B cell (primary cell): ENCODE measurements at regions not wholly inside any gene's neighbourhood (a gene's known extent, or its start where the extent isn't known, plus 50 kb on each side); places are given as distances from the start of the nearest gene placed in this dataset.

ENCODE experiments used
- ATAC-seq: fragments of 200-7000 bp; cut with Tn5 transposase; one replicate; pipeline ENCODE4 v1.10.0; 2021; ENCODE audit warnings: low read depth, mild to moderate bottlenecking, moderate number of reproducible peaks, moderate library complexity
- CTCF ChIA-PET: fragments of 350-600 bp; sonication (Branson Sonifier 250); formaldehyde crosslinking; loops from one replicate; lab custom pipeline; 2021; ENCODE audit warnings: antibody characterized with exemption, inconsistent platforms; lab: Charles Lee
- POLR2A ChIA-PET: fragments of 350-600 bp; sonication (Branson Sonifier 250); formaldehyde crosslinking; loops from one replicate; lab custom pipeline; 2021; ENCODE audit warnings: antibody characterized with exemption; lab: Charles Lee
- DNase-seq: peaks from one replicate; pipeline ENCODE4 v3.0.0; 2013
- H2AFZ ChIP-seq: 2 replicates; pipeline ENCODE4 v1.6.1; 2012; ENCODE audit warnings: mild to moderate bottlenecking, low read depth, low read length; ENCODE audit not compliant: insufficient read depth, poor library complexity, severe bottlenecking
- H3K27ac ChIP-seq, 2 donors: 1 replicate in 1 of 2; 2 replicates in 1 of 2; pipeline ENCODE4 v1.5.1; 2012 to 2013; ENCODE audit warnings: low read length in 2 of 2, mild to moderate bottlenecking in 2 of 2, moderate library complexity in 1 of 2
- H3K27me3 ChIP-seq, 4 experiments: fragments of 200-600 bp in 1 of 4; sonication (generic) in 1 of 4; replicated peaks in 1 of 4; 1 replicate in 2 of 4; 2 replicates in 2 of 4; pipeline versions ENCODE4 v1.6.1 to v1.7.0; 2013 to 2016; ENCODE audit warnings: low read length in 3 of 4, mild to moderate bottlenecking in 2 of 4, mixed read lengths in 1 of 4, moderate library complexity in 1 of 4; ENCODE audit not compliant: insufficient read depth in 4 of 4, control insufficient read depth in 3 of 4; ENCODE audit errors: control extremely low read depth in 1 of 4
- H3K36me3 ChIP-seq, 2 experiments: replicated peaks in 1 of 2; 1 replicate in 1 of 2; 2 replicates in 1 of 2; pipeline versions ENCODE4 v1.6.1 to v1.7.1; 2013; ENCODE audit warnings: low read length in 1 of 2; ENCODE audit not compliant: insufficient read depth in 2 of 2, control insufficient read depth in 1 of 2; ENCODE audit errors: control extremely low read depth in 1 of 2, extremely low read depth in 1 of 2
- H3K4me1 ChIP-seq, 2 donors: fragments of 200-600 bp in 1 of 2; sonication (generic) in 1 of 2; 1 replicate in 1 of 2; 2 replicates in 1 of 2; pipeline versions ENCODE4 v1.5.1 to v1.6.1; 2013 to 2017; ENCODE audit warnings: low read length in 2 of 2; ENCODE audit not compliant: control insufficient read depth in 2 of 2, insufficient read depth in 2 of 2
- H3K4me2 ChIP-seq: replicated peaks from 2 replicates; pipeline ENCODE3; 2012; ENCODE audit warnings: mild to moderate bottlenecking, low read depth, low read length; ENCODE audit not compliant: poor library complexity, severe bottlenecking
- H3K4me3 ChIP-seq, 5 experiments: fragments of 200-600 bp in 1 of 5; sonication (generic) in 1 of 5; 1 replicate in 3 of 5; 2 replicates in 2 of 5; pipeline versions ENCODE4 v1.5.1 to v1.7.0; 2011 to 2016; ENCODE audit warnings: low read length in 4 of 5, mild to moderate bottlenecking in 4 of 5, low read depth in 2 of 5, control low read depth in 1 of 5, moderate library complexity in 1 of 5; ENCODE audit not compliant: insufficient read depth in 1 of 5; ENCODE audit errors: control extremely low read depth in 1 of 5, extremely low read depth in 1 of 5
- H3K79me2 ChIP-seq: fragments of 200-600 bp; sonication (generic); one replicate; pipeline ENCODE4 v1.6.0; 2016; ENCODE audit warnings: low read length; ENCODE audit not compliant: control insufficient read depth, insufficient read depth
- H3K9ac ChIP-seq: fragments of 200-600 bp; sonication (generic); 2 replicates; pipeline ENCODE4 v1.6.1; 2017; ENCODE audit warnings: mild to moderate bottlenecking, low read length, moderate library complexity
- H3K9me3 ChIP-seq, 3 donors: one replicate each; pipeline versions ENCODE4 v1.6.1 to v1.7.1; 2013; ENCODE audit warnings: low read length in 2 of 3; ENCODE audit not compliant: control insufficient read depth in 2 of 3, insufficient read depth in 1 of 3; ENCODE audit errors: control extremely low read depth in 1 of 3
- H4K20me1 ChIP-seq: 2 replicates; pipeline ENCODE4 v1.6.0; 2012; ENCODE audit warnings: mild to moderate bottlenecking, low read length; ENCODE audit not compliant: insufficient read depth, control insufficient read depth, poor library complexity, severe bottlenecking
- H3K27ac Mint-ChIP-seq: one replicate; pipeline ENCODE4 v1.8.0; 2021; ENCODE audit warnings: mixed read lengths
- H3K27me3 Mint-ChIP-seq: one replicate; pipeline ENCODE4 v1.8.0; 2021; ENCODE audit warnings: mixed read lengths
- H3K4me1 Mint-ChIP-seq: one replicate; pipeline ENCODE4 v1.8.0; 2021; ENCODE audit warnings: mixed read lengths
- H3K4me3 Mint-ChIP-seq: one replicate; pipeline ENCODE4 v1.8.0; 2021; ENCODE audit warnings: mixed read lengths
- H3K9me3 Mint-ChIP-seq: one replicate; pipeline ENCODE4 v1.8.0; 2022; ENCODE audit warnings: mixed read lengths; ENCODE audit not compliant: insufficient read depth
- CTCF ChIP-seq: fragments of 200-600 bp; IDR thresholded peaks from one replicate; pipeline ENCODE4 v1.8.0; 2022; ENCODE audit warnings: antibody characterized with exemption, mild to moderate bottlenecking
- EZH2 ChIP-seq: IDR thresholded peaks from 2 replicates; pipeline ENCODE4 v1.6.1; 2012; ENCODE audit warnings: borderline replicate concordance, low read depth, mild to moderate bottlenecking, moderate library complexity, low read length; ENCODE audit not compliant: insufficient read depth, poor library complexity, severe bottlenecking
- WGBS: methylation state at CpG from one replicate; pipeline ENCODE4 v1.1.5; 2013; ENCODE audit warnings: missing lambda C conversion rate; ENCODE audit not compliant: insufficient coverage; 5-methylcytosine and 5-hydroxymethylcytosine counted together
- intact Hi-C: fragments of 100-400 bp; cut with micrococcal nuclease; formaldehyde crosslinking; loops from one replicate; pipeline ENCODE4 v1.10.0; 2022

GRCh38 chr5:130643321-130643720 lies 521.7 kb downstream of the HINT1 start:
- Histone ChIP-seq H3K4me3 (no peak overlapping the region), H3K27me3 (no peaks in the 10 kb centered on the region), H3K79me2 (no peaks in the 10 kb centered on the region), H4K20me1 (no peaks in the 10 kb centered on the region), H3K36me3 (no peaks in the 10 kb centered on the region), H3K4me1 (no peaks in the 10 kb centered on the region), H2AFZ (no peak overlapping the region), H3K9ac (no peak overlapping the region), H3K4me2 (no peak overlapping the region), H3K9me3 (peaks cover 0 to 6% (median 0%) of the 10 kb centered on the region in 3 donors), H3K27ac (no peak overlapping the region)
- Mint-ChIP-seq H3K4me3 (no peak overlapping the region), H3K27me3 (no peaks in the 10 kb centered on the region), H3K9me3 (peaks cover 4% of the 10 kb centered on the region), H3K4me1 (no peaks in the 10 kb centered on the region), H3K27ac (no peak overlapping the region)
- CTCF ChIA-PET = no interaction called here
- intact Hi-C loops = no loop called here
- 97% methylated on average over 5 of the region's 5 CpGs for WGBS
- TF ChIP-seq EZH2 (no peak), CTCF (no peak)
- ATAC-seq (no peak), DNase-seq (no peak)
- POLR2A ChIA-PET = no interaction called here

DNA sequence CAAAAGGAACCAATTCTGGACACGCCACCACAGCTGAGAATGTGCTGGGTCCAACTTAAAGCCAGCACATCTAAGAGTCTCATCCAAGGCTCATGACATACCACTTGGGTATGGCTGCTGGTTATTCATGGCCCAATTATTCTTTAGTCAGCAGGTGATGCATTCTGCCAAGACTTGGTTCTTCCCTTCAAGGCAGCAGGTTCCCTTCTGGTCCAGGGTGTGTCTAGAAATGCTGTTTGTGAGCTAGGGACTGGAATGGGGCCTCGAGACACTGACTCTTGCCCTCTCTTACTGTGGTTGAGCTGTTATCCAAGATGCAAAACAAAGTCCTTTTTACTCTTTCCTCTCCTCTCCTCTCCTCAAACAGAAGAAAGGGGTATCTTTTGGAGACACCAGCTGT lies 522.6 kb downstream of the HINT1 start:
- H3K27ac ChIP-seq = no peak overlapping the region
- POLR2A ChIA-PET = no interaction called here
- no peak overlapping the region for H3K4me3 ChIP-seq
- H4K20me1 ChIP-seq = no peaks in the 10 kb centered on the region
- H3K9ac ChIP-seq = no peak overlapping the region
- DNase-seq (no peak), ATAC-seq (no peak)
- H3K27ac Mint-ChIP-seq = no peak overlapping the region
- H3K9me3 ChIP-seq = peaks cover 0 to 10% (median 0%) of the 10 kb centered on the region in 3 donors
- peaks cover 4% of the 10 kb centered on the region for H3K9me3 Mint-ChIP-seq
- no peak overlapping the region for H3K4me2 ChIP-seq
- H3K27me3 ChIP-seq = no peaks in the 10 kb centered on the region
- H3K79me2 ChIP-seq = no peaks in the 10 kb centered on the region
- no peaks in the 10 kb centered on the region for H3K27me3 Mint-ChIP-seq
- no peaks in the 10 kb centered on the region for H3K36me3 ChIP-seq
- H2AFZ ChIP-seq = no peak overlapping the region
- 64% methylated on average over 2 of the region's 2 CpGs for WGBS
- intact Hi-C loops = no loop called here
- TF ChIP-seq CTCF = no peak
- TF ChIP-seq EZH2 = no peak
- H3K4me3 Mint-ChIP-seq = no peak overlapping the region
- H3K4me1 Mint-ChIP-seq = no peaks in the 10 kb centered on the region
- CTCF ChIA-PET = no interaction called here
- H3K4me1 ChIP-seq = no peaks in the 10 kb centered on the region
